ENCODE measurements at regions not wholly inside any gene's neighbourhood (a gene's known extent, or its start where the extent isn't known, plus 50 kb on each side); places are given as distances from the start of the nearest gene placed in this dataset.

GRCh38 chr4:133465022-133465421 lies 315.9 kb downstream of the PCDH10 start:
- Mint-ChIP-seq H3K27me3 (ENCODE audit: low read depth) (no peaks in the 10 kb centered on the region), H3K4me3 (no peak overlapping the region), H3K27ac (no peak overlapping the region), H3K4me1 (peaks cover 8% of the 10 kb centered on the region), H3K9me3 (peaks cover 3% of the 10 kb centered on the region), H3K36me3 (no peaks in the 10 kb centered on the region)
- TF ChIP-seq CTCF (IDR thresholded peaks at IDR 0.05; ENCODE audit: unreplicated experiment), result no peak
- DNase-seq (ENCODE audit: low spot score in 2 of 2, unreplicated experiment in 2 of 2), result no peak

GRCh38 chr4:133464311-133464710 lies 315.2 kb downstream of the PCDH10 start:
- no peak overlapping the region for H3K4me3 Mint-ChIP-seq
- no peak for TF ChIP-seq CTCF (IDR thresholded peaks at IDR 0.05; ENCODE audit: unreplicated experiment)
- H3K36me3 Mint-ChIP-seq, result no peaks in the 10 kb centered on the region
- H3K27ac Mint-ChIP-seq, result no peak overlapping the region
- H3K27me3 Mint-ChIP-seq (ENCODE audit: low read depth), result no peaks in the 10 kb centered on the region
- peaks cover 3% of the 10 kb centered on the region for H3K9me3 Mint-ChIP-seq
- peaks cover 8% of the 10 kb centered on the region for H3K4me1 Mint-ChIP-seq
- DNase-seq (ENCODE audit: low spot score in 2 of 2, unreplicated experiment in 2 of 2), result no peak

GRCh38 chr4:133452678-133453077 lies 303.6 kb downstream of the PCDH10 start:
- Mint-ChIP-seq H3K4me3 (no peak overlapping the region), H3K27me3 (ENCODE audit: low read depth) (no peaks in the 10 kb centered on the region), H3K4me1 (peaks cover 4% of the 10 kb centered on the region), H3K9me3 (peaks cover 5% of the 10 kb centered on the region), H3K27ac (no peak overlapping the region), H3K36me3 (no peaks in the 10 kb centered on the region)
- TF ChIP-seq CTCF (IDR thresholded peaks at IDR 0.05; ENCODE audit: unreplicated experiment), result no peak
- no peak for DNase-seq (ENCODE audit: low spot score in 2 of 2, unreplicated experiment in 2 of 2)

- TF ChIP-seq CTCF (IDR thresholded peaks at IDR 0.05; ENCODE audit: unreplicated experiment), result no peak
- no peaks in the 10 kb centered on the region for H3K27me3 Mint-ChIP-seq (ENCODE audit: low read depth)
- DNase-seq (ENCODE audit: low spot score in 2 of 2, unreplicated experiment in 2 of 2), result no peak
- H3K9me3 Mint-ChIP-seq, result peaks cover 3% of the 10 kb centered on the region
- peaks cover 4% of the 10 kb centered on the region for H3K4me1 Mint-ChIP-seq
- no peaks in the 10 kb centered on the region for H3K36me3 Mint-ChIP-seq
- no peak overlapping the region for H3K27ac Mint-ChIP-seq
- H3K4me3 Mint-ChIP-seq, result no peak overlapping the region
These were observed 301.7 kb downstream of the PCDH10 start for GRCh38 chr4:133450813-133451212.

- H3K4me3 Mint-ChIP-seq, result no peak overlapping the region
- TF ChIP-seq CTCF (IDR thresholded peaks at IDR 0.05; ENCODE audit: unreplicated experiment), result no peak
- peaks cover 13% of the 10 kb centered on the region for H3K4me1 Mint-ChIP-seq
- H3K27me3 Mint-ChIP-seq (ENCODE audit: low read depth), result no peaks in the 10 kb centered on the region
- no peak overlapping the region for H3K27ac Mint-ChIP-seq
- H3K36me3 Mint-ChIP-seq, result no peaks in the 10 kb centered on the region
- DNase-seq (ENCODE audit: low spot score in 2 of 2, unreplicated experiment in 2 of 2), result no peak
- peaks cover 2% of the 10 kb centered on the region for H3K9me3 Mint-ChIP-seq
These were observed 291.3 kb downstream of the PCDH10 start for GRCh38 chr4:133440404-133440803.

- H3K4me1 Mint-ChIP-seq, result peaks cover 13% of the 10 kb centered on the region
- TF ChIP-seq CTCF (IDR thresholded peaks at IDR 0.05; ENCODE audit: unreplicated experiment), result no peak
- peaks cover 2% of the 10 kb centered on the region for H3K9me3 Mint-ChIP-seq
- H3K27ac Mint-ChIP-seq, result no peak overlapping the region
- no peak for DNase-seq (ENCODE audit: low spot score in 2 of 2, unreplicated experiment in 2 of 2)
- no peaks in the 10 kb centered on the region for H3K27me3 Mint-ChIP-seq (ENCODE audit: low read depth)
- no peak overlapping the region for H3K4me3 Mint-ChIP-seq
- H3K36me3 Mint-ChIP-seq, result no peaks in the 10 kb centered on the region
These were observed 290.7 kb downstream of the PCDH10 start for GRCh38 chr4:133439830-133440229.

Data from mesothelial cell of epicardium (in vitro differentiated cells).